ENCODE measurements at regions not wholly inside any gene's neighbourhood (a gene's known extent, or its start where the extent isn't known, plus 50 kb on each side); places are given as distances from the start of the nearest gene placed in this dataset.

- peak; percentile 17 for DNase-seq
These were observed 58.7 kb upstream of the GZMB start for GRCh38 chr14:24692382-24693352.

DNA sequence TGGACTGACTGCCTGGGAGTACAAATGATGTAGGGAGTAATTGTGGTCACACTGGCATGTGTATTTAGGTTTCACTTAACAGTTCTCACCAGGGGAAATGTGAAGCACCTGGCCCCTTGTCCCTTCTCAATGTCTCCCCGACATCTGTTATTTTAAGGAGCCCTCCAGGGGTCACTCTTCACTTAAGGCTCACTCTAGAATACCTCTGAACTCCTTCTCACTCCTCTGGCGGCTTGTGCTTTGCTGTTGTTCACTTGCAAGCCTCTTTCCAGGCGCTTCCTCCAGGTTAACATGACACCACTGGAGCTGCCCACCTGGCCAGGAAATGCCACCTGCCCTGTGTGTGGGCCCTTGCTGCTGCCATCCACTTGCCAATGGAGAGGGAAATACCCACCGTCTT lies 56.5 kb upstream of the GZMB start:
- no peak for DNase-seq

- no peak for DNase-seq
These were observed 54.2 kb upstream of the GZMB start for GRCh38 chr14:24688030-24688658.

Data from CD4-positive, alpha-beta T cell treated with Interleukin-17A for 4 hours (primary cell).